PC-3 (cell line): ENCODE measurements at regions not wholly inside any gene's neighbourhood (a gene's known extent, or its start where the extent isn't known, plus 50 kb on each side); places are given as distances from the start of the nearest gene placed in this dataset.

Experiments used
- EZH2phosphoT487 ChIP-seq: fragments of 300-600 bp; sonication (generic); IDR thresholded peaks from 2 replicates; pipeline ENCODE4 v1.6.1; 2018; ENCODE audit warnings: mild to moderate bottlenecking, antibody characterized with exemption, low read length, borderline replicate concordance
- TF ChIP-seq, protein P1 (sequence below): fragments of 300-600 bp; sonication (generic); conservative IDR thresholded peaks from 2 replicates; pipeline ENCODE4 v1.5.1; 2017; ENCODE audit warnings: antibody characterized with exemption, low read depth, mild to moderate bottlenecking, low read length

DNA sequence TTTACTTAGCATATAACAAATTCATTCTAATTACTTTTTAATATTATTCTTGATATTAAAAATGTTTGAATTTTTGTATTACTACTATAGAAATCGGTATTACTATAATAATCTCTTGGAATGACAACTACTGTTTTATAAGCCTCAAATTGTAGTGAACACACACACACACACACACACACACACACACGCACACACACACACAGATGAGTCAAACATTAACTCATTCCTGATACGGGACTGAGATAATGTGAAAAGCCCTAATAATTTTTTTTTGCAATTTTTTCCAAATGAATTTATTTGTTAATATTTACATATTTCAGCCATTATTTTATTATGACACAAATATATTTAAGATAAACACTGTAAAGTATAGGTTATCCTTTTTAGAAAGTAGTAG, 951.2 kb upstream of the PHF14 start:
- TF ChIP-seq, protein P1, sequence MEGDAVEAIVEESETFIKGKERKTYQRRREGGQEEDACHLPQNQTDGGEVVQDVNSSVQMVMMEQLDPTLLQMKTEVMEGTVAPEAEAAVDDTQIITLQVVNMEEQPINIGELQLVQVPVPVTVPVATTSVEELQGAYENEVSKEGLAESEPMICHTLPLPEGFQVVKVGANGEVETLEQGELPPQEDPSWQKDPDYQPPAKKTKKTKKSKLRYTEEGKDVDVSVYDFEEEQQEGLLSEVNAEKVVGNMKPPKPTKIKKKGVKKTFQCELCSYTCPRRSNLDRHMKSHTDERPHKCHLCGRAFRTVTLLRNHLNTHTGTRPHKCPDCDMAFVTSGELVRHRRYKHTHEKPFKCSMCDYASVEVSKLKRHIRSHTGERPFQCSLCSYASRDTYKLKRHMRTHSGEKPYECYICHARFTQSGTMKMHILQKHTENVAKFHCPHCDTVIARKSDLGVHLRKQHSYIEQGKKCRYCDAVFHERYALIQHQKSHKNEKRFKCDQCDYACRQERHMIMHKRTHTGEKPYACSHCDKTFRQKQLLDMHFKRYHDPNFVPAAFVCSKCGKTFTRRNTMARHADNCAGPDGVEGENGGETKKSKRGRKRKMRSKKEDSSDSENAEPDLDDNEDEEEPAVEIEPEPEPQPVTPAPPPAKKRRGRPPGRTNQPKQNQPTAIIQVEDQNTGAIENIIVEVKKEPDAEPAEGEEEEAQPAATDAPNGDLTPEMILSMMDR: no peak
- no peak for TF ChIP-seq EZH2phosphoT487
